Endometrium (tissue), 2 donors: ENCODE measurements at regions not wholly inside any gene's neighbourhood (a gene's known extent, or its start where the extent isn't known, plus 50 kb on each side); places are given as distances from the start of the nearest gene placed in this dataset.
A peak's percentile ranks its signal among the peaks of the same experiment; 100 is the strongest.

Experiments
- FAIRE-seq: peaks from 2 replicates; lab custom pipeline; 2012; peaks lifted over from hg19 to GRCh38; lab: Jason Lieb, UNC
- donor health status: control.
- donor health status: control.

DNA sequence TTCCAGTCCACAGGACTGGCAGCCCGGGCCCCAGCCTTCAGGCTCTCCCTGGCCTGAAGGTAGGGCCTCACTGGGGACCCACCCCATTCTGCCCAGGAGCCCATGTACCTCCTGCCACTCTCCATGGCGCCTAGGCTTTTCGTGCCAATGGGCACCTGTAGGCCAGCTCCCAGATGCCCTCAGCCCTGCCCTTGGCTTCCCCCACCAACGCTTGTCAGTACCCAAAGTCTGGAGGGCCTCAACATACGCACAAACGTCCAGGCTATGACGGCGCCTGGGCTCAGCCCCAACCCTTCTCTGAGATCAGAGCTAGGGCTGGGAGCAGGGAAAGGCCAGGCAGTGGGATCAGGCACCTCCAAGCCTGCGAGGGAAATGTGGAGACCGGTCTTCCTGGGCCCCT is 816.9 kb upstream of the LUZP2 start:
- FAIRE-seq: no peak

DNA sequence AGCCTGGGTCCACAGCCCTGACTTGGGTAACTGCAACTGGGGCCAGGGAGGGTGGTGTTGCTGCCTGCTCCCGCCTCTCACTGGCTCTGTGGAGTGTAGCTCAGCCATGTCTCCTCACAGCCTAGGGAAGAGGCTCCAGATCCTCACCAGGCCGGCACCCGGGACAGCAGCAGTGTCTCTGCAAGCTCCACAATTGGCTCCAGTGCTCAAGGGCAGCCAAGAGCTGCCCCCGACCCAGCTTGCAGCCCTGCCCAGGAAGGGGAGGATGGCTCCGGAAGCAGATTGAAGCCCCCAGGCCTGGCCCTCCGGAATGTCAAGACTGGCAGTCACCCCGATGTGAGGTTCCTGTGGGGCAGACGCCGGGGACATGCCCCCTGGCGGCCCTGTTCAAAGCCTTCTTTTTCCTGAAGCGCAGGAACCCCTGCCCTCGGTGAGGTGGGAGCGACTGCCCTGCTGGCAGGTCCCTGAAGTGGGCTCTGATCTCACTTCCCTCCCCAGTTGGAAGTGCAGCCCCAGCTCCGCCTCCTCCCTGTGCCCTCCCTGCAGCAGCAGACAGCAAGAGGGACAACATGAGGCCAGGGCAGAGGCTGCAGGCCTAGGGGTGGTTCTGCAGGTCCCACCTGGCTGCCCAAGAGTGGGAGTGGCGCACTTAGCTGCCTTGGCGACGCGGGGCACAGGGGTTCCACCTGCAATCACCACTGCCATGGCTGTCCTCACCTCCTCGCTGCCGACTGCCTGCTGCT is 816.2 kb upstream of the LUZP2 start:
- FAIRE-seq: no peak

DNA sequence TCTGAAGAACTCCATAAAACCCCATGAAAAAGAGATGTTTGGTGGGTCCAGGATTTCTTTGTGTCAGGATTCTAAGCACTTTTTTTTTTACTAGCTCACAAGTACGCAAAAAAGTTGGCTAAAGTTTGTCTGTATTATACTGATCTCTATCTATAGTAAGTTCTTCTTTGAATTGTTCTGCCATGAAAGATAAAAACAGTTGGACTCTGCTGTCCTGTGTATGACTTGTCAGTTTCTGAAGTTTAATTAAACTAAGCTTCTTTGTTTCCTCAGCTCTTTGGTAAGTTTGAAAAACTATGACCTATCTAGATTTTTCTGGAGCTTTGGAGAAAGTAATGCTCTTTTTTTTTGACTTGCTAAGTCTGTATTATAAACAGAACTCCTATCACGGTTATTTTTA is 812.2 kb upstream of the LUZP2 start:
- FAIRE-seq: no peak

DNA sequence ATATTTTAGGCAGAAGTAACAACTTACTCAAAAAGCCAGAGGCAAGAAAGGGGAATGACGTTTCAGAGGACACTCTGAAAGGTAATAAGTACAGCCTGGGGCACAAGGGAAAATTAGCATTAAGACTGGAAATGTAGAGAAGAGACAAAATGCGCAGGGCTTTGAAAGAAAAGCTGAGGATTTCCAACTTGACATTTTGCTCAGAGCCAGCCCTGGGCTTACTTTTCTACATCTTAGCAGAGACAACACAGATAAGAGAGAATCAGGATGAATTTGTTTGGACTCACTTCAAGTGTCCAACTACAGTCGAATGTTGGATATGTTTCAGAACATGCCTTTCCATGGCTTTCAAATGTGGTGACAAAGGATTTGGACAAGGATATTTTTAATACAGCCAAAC is 808.9 kb upstream of the LUZP2 start:
- FAIRE-seq: no peak

DNA sequence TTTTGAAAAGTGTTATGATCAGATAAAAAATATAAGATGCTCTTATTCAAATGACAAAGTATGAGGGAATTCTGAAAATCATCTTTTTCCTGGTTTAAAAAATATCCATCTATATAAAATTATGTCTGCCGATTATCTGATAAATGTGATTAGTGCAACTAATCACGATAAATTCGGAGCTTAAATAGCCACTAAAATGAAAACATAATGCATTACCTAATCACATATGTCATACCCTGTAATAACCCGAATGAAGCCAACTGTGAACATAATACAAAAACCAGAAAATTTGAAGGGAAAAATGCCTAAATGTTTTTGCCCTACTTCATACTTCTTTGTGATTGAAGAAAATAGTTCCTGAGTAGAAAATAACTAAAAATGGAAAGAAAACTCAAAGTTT is 808.4 kb upstream of the LUZP2 start:
- no peak for FAIRE-seq

DNA sequence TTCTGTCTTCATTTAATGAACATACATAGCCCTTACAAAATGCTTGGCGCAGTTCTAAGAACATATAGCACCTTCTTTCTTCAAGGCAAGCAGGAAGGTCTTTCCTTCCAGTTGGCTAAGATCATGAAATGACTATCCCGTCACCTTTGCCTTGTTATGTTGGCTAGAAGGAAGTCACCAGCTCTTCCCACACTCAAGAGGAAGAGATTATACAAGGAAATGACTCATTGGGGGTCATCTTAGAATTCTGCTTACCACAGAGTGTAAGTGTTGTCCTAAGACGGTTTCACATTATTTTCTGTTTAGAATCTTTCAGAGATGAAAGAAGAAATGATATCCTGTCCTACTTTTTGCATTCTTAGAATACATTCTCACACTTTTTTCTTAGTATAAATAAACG is 808.0 kb upstream of the LUZP2 start:
- FAIRE-seq: no peak

DNA sequence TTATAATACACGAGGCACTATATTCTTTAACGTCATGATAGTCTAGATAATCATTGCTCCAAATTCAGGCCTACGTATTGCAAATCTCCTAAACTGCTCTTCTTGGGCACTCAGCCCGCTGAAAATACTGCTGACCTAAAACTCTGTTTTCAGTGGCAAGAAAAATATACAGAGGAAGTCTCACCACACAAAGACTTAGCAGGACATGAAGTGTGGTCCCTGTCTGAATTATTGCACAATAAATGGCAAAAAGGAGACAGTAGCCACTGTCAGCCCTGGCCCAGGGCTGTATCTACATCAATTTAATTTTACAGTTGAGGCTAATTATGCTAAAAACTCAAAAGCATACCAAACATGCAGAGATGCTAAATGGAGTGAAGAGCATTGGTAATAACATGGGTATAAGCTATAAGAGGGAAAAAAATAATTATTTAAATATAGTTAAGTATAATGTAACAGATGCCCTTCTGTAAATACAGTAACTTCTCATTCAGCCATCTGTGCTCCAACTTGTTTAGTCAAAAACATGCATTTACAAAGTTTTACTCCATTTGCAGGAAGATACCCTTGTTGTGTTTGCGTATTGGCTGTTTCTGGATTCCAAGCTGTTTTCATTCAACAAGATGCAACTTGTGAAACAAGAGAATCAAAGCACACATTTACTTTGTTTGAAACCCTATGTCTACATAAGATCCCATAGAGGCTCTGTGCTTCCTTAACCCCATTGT is 800.0 kb upstream of the LUZP2 start:
- no peak for FAIRE-seq

DNA sequence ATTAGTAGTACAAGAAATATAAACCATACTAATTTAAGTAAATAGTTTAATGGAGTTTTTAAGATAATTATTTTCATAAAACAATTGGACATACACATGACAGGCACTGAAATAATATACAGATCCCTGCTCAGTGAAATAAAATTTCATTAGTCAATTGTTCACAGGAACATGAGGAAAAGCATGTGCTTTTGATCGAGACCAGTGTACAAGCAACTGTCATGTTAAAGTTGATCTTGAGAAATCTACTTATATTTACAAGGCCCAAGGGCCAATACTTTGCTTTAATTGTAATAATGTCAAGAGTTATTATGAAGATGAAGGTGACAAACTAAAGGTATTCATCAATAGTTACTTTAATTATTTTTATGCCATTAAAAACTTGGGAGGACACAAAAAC is 792.7 kb upstream of the LUZP2 start:
- no peak for FAIRE-seq

DNA sequence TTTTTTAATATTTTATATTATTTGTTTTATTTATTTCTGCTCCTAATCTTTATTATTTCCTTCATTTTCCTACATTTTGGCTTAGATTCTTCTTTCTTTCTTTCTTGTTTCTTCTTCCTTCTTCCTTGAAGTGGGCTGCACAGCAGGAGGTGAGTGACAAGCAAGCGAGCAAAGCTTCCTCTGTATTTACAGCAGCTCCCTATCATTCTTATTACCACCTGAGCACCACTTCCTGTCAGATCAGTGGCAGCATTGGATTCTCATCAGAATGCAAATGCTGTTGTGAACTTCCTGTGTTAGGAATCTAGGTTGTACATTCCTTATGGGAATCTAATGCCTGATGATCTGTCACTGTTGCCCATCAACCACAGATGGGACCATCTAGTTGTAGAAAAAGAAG is 784.9 kb upstream of the LUZP2 start:
- no peak for FAIRE-seq

DNA sequence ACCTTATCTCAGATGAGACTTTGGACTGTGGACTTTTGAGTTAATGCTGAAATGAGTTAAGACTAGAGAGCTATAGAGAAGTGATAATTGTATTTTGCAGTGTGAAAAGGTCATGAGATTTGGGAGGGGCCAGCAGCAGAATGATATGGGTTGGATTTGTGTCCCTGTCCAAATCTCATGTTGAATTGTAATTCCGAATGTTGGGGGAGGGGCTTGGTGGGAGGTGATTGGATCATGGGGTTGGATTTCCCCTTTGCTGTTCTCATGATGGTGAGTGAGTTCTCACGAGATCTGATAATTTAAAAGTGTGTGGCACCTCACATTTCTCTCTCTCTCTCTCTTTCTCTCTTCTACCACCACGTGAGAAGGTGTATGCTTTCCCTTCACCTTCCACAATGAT is 777.8 kb upstream of the LUZP2 start:
- FAIRE-seq: no peak

DNA sequence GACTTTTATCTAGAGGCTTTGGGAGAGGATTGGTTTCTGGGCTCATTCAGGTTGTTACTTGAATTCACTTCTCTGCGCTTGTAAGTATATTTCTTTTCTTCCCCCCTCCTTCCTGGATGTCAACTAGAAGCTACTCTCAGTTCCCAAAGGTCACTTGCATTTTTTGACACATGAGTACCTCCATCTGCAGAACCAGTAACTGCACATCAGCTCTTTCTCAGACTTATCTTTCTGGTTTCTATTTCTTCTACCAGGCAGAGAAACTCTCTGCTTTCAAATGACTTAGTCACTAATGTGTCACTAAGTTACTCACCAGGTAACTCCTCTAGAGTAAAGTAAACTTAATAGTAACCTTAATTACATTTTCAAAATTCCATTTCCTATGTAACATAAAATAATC is 773.0 kb upstream of the LUZP2 start:
- FAIRE-seq: no peak

DNA sequence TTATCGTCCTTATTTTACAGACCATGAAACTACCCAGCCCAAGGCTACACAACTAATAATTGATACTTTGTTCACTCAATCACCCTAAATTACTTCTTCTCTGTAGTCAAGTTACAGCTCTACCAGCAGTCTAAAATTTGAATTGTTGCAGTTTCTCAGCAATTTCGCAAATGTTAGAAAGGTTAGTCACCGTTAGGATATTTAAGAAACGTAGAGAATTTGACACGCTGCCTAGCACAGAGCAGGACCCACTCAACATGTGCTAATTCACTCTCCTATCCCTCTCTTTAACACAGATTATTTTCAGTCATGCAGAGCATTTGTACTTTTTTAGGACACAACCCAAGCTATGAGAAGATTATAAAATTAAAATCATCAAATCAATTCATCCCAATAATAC is 771.1 kb upstream of the LUZP2 start:
- FAIRE-seq: no peak

DNA sequence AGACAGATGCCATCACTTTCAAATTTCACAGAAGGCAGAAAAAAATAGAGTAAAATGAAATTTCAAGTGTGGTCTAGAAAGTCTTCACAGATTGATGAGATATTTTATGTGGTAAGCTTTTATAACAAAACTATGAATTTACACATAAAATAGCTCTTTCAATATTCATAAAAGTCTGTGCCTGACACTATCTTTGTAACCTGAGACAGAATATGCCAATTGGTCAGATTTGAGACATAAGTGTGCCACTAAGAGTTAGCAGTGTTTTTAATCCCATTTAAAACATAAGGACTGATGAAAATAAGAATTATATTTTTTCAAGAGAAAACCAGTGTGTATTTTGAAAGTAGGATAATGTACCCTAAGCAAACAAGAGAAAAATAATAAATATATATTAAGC is 769.5 kb upstream of the LUZP2 start:
- FAIRE-seq: no peak

DNA sequence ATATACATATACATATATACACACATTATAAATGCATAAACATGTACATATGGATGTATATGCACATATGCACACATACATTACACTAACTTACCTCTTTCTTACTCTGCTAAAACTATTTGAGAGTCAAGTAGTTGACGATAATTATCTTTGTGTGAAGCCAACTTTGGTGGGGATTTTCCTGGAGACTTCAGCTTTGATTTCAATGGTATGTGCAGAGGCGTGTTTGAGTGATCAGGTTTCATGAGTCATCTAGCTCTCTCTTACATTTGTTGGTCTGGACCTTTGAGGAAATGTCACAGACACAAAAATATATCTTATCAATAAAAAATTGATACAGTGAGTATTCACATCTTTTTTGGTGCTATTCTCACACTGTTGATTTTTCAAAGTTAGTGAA is 769.1 kb upstream of the LUZP2 start:
- no peak for FAIRE-seq

DNA sequence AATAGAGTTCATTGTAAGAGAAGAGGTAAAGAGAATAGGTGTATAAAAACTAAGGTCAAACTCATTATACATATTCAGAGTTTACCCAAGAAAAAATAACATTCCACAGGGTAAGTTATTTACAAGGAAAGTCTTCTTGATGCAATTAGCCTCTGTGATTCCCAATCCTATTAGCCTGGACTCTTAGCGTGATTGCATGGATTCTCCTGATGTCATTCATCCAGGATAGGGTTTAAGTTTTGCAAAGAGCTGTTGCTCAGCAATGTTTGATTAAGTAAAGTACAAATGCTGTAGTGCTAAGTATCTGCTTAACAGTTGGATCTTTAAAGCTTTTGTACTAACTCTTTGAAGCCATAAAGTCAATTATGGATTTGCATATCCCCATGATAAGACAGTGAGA is 767.8 kb upstream of the LUZP2 start:
- no peak for FAIRE-seq

DNA sequence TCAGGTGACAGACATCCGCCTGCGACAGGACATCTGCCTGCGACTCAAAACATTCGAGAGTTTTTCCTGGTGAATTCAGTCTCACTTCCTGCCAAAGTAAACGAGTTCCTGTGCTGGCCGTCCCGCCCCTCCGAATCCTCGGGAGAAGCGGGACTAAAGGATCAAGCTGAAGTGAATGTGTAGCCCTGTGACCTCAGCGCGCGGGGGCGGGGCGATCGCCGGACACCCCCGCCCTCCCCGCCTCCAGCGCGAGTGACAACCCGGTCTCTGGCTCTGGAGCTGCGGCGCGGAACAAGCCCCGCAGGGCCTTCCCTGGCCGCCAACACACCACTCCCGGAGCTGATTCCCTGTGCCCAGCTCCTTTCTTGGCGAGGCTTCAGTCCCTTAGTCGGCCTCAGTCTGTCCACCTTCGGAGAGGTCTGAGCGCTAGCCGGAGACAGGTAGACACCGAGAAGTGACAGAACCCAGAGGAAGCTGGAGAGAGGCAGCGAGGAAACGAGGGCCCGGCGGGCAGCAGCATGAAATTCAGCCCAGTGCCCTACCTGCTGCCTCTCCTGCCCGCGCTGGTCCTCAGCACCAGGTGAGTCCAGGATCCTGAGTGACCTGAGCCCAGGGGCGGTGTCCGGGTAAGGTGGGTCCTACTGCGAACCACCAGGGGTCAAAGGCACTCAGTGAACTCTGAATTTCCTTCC is 766.4 kb upstream of the LUZP2 start:
- no peak for FAIRE-seq

DNA sequence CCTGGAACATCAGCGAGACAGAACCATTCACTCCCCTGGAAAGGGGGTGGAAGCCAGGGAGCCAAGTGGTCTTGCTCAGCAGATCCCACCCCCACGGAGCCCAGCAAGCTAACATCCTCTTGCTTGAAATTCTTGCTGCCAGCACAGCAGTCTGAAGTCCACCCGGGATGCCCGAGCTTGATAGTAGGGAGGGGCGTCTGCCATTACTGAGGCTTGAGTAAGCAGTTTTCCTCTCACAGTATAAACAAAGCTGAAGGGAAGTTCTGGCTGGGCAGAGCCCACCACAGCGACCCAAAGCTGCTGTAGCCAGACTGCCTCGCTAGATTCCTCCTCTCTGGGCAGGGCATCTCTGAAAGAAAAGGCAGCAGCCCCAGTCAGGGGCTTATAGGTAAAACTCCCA is 764.8 kb upstream of the LUZP2 start:
- FAIRE-seq: no peak

DNA sequence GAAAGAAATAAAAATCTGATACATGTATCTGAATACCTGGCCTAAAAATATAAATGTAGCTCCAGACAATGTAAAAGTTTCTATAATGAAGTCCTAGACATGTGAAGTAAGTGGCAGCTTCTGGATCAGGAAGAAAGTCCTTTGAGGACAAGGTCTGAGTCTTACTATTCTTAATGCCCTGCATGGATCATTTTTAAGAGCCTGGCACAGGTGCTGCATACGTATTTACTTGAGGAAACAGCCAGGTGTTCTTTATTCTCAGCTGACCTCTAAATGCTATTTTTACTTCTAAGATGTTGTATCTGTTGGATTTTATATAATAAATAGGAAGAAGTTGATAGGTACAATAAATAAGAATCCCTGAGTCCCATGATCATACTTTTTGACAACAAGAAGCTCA is 750.0 kb upstream of the LUZP2 start:
- no peak for FAIRE-seq

DNA sequence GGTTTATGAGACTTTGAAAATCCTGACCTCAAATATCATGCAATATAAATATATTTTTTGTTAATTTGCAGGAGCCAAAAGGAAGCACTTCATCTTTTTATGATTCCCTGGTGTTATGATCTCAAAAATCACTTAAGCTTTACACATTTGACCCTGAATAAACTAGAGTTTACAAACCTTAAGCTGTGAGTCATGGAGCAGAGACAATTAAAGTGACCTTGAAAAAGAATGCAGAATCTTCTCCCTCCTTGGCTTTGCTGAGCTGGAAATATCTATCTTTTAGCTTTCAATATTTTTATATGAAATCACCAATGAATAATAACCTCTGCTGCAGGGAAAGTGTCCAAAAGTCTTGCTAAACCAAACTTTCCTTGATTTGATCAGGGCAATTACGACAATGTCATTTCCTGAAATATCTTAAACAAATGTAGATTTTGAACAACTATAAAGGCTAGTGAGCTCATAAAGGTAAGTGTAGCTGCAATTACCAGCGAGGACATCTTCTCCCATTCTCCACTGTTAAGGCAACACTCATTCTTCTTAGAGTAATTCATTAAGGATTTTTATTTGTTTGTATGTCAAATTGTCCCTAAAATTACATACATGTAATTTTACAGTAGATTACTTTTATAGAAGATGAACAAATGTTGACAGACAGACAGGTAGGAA is 747.0 kb upstream of the LUZP2 start:
- peak; percentile 43 for FAIRE-seq

DNA sequence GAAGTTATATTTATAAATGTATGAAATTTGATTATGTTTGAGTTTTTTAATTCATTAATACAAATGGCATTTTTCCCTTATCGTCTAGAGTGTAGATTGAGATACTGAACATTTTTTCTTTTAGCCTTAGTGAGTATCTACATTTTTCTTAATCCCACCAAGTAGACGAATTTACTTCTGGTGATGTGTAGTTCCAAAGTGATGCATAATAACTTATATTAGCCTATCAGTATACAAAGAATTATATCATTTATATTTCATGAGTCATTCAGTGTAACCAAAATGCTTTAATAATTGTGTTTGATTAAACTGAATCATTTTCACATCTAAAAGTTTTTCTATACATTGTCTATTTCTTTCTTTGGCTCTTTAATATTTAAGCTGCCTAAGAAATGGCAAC is 745.6 kb upstream of the LUZP2 start:
- peak; percentile 41 for FAIRE-seq

DNA sequence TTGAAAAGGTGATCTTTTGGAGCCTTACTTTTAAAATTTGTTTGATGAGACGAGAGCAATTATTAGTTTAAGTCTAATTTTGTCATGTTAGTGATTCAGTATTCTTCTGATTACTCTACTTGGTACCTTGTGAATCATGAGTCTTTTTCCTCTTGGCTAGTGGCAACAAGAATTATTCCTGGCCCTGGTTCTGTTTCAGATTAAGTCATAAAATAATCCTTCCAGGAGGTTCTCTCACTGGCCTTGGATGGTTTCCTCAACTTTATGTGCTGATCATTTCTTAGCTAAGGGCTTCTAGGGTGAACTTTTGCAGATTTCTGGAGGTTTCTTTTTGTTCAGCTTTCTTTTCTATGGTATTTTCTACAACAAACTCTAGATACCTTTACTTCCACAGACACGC is 741.8 kb upstream of the LUZP2 start:
- FAIRE-seq: no peak

DNA sequence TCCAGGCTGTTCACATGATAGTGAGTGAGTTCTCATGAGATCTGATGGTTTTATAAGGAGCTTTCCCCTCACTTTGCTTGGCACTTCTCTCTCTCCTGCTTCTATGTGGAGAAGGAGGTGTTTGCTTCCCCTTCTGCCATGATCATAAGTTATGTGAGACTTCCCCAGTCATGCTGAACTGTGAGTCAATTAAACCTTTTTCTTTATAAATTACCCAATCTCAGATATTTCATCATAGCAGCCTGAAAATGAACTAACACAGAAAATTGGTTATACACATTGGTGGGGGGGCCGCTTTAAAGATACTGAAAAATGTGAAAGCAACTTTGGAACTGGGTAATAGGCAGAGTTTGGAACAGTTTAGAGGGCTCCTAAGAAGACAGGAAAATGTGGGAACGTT is 741.1 kb upstream of the LUZP2 start:
- FAIRE-seq: no peak

DNA sequence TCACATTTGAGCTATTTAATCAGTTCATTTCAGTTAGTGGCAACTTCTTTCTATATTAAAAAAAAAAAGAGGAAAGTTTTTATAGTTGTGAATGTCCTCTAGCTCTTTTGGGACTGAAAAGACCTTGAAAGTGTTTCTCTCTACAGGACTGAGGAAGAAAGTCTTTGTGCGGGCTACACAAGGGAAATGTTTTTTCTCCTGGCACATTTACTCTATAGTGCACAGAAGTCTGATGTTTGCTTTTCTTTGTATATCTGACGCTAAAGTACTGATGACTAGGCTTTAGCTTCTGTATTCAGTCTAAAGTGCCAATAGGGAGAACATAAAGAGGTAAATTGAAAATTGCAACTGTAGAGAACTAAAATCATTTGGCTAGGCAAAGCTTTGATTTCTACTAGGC is 737.4 kb upstream of the LUZP2 start:
- FAIRE-seq: no peak
